NT2/D1 (cell line): ENCODE measurements at regions not wholly inside any gene's neighbourhood (a gene's known extent, or its start where the extent isn't known, plus 50 kb on each side); places are given as distances from the start of the nearest gene placed in this dataset.

Source experiments
- DNase-seq: peaks from one replicate; pipeline ENCODE4 v3.0.0-alpha.2; 2011; ENCODE audit warnings: low read depth, low spot score
- H3K27me3 ChIP-seq: 2 replicates; pipeline ENCODE4 v1.6.0; 2011; ENCODE audit warnings: mild to moderate bottlenecking; ENCODE audit not compliant: insufficient read length, insufficient read depth
- H3K36me3 ChIP-seq: 2 replicates; pipeline ENCODE4 v1.6.1; 2011; ENCODE audit warnings: mild to moderate bottlenecking, low read length, mixed read lengths; ENCODE audit not compliant: insufficient read depth, insufficient read length
- H3K4me1 ChIP-seq: 2 replicates; pipeline ENCODE4 v1.5.1; 2011; ENCODE audit not compliant: insufficient read depth, insufficient read length
- H3K4me3 ChIP-seq: 2 replicates; pipeline ENCODE4 v1.5.1; 2011; ENCODE audit warnings: low read depth; ENCODE audit not compliant: insufficient read length
- H3K9ac ChIP-seq: 2 replicates; pipeline ENCODE4 v1.6.0; 2011; ENCODE audit warnings: low read depth; ENCODE audit not compliant: insufficient read length
- H3K9me3 ChIP-seq: 2 replicates; pipeline ENCODE4 v1.5.1; 2011; ENCODE audit warnings: mild to moderate bottlenecking, low read length; ENCODE audit not compliant: insufficient read depth
- SUZ12 ChIP-seq: IDR thresholded peaks from 2 replicates; pipeline ENCODE4 v1.6.1; 2011; ENCODE audit not compliant: insufficient read length, insufficient read depth; ENCODE audit errors: extremely low read depth
- YY1 ChIP-seq: IDR thresholded peaks from 2 replicates; pipeline ENCODE4 v1.6.1; 2011; ENCODE audit not compliant: insufficient read length, insufficient read depth
- ZNF274 ChIP-seq: IDR thresholded peaks from 2 replicates; pipeline ENCODE4 v1.6.1; 2011; ENCODE audit warnings: mild to moderate bottlenecking, low read depth, low read length

GRCh38 chr6:33950472-33950881, 146.7 kb upstream of the MLN start:
- DNase-seq = no peak
- H3K36me3 ChIP-seq = no peaks in the 10 kb centered on the region
- TF ChIP-seq ZNF274 (no peak), SUZ12 (no peak)
- H3K27me3 ChIP-seq = no peaks in the 10 kb centered on the region
- H3K9ac ChIP-seq = no peak overlapping the region
- no peak overlapping the region for H3K4me3 ChIP-seq
- no peaks in the 10 kb centered on the region for H3K9me3 ChIP-seq
- H3K4me1 ChIP-seq = peaks cover 6% of the 10 kb centered on the region

- H3K4me1 ChIP-seq = peaks cover 6% of the 10 kb centered on the region
- no peak overlapping the region for H3K4me3 ChIP-seq
- TF ChIP-seq SUZ12 = no peak
- no peaks in the 10 kb centered on the region for H3K9me3 ChIP-seq
- DNase-seq = no peak
- no peaks in the 10 kb centered on the region for H3K36me3 ChIP-seq
- H3K9ac ChIP-seq = no peak overlapping the region
- H3K27me3 ChIP-seq = no peaks in the 10 kb centered on the region
These were observed 146.2 kb upstream of the MLN start for GRCh38 chr6:33949877-33950435.

GRCh38 chr6:33949111-33949510, 145.3 kb upstream of the MLN start:
- Histone ChIP-seq H3K9me3 (no peaks in the 10 kb centered on the region), H3K36me3 (no peaks in the 10 kb centered on the region), H3K27me3 (no peaks in the 10 kb centered on the region), H3K9ac (no peak overlapping the region), H3K4me1 (peaks cover 3% of the 10 kb centered on the region), H3K4me3 (no peak overlapping the region)
- no peak for DNase-seq
- TF ChIP-seq YY1 (no peak), ZNF274 (no peak)

DNA sequence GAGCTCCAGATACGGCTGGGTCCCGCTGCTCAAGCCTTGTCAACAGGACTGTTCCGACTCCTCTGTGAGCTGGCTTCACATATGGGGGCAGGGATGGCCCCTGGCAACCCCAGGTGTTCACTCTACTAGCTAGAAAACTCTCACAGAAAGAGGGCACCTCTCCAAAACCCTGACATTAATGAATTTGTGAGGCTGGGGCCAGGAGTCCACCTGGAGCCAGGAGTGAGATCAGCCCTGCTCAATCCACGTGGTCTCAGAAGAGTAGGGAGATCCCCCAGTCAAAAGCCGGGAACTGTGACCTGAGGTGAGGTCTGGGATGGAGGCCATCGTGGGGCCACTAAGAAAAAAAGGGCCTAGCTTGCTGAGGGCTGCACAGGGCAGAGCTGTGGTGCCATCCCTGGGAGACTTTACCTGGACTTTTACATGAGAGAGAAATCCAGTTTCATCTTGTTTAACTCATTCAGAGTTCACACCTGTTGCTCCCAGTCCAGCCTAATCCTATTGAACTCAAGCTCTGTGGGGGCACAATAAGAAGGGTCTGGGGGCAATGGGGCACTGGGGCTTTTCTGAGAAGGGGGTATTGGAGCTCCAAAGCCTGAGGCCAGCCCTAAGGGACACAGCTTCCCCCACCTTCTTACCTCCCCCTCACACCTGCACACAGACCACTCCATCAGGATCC, 144.3 kb upstream of the MLN start:
- Histone ChIP-seq H3K9me3 (no peaks in the 10 kb centered on the region), H3K36me3 (no peaks in the 10 kb centered on the region), H3K27me3 (no peaks in the 10 kb centered on the region), H3K4me3 (no peak overlapping the region), H3K4me1 (peaks cover 3% of the 10 kb centered on the region), H3K9ac (no peak overlapping the region)
- no peak for DNase-seq
- TF ChIP-seq SUZ12 (no peak), ZNF274 (no peak), YY1 (no peak)

DNA sequence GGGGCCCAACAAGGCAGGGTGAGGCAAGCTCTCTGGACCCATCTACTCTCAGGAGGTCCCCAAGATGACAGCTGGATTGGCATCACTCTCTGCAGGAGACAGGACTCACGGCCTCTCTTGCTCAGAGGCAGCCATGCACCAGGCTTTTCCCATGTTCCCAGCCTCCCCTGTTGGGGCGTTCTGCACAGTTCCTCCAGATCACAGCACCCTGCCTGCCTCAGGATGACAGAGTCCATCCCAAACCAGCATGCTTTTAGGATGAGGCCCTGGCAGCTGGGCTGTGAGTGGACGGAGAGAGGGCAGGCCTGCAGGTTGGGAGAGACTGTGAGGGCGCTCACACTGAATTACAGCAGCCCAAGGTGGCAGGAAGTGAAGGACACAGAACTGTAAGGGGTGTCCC, 143.2 kb upstream of the MLN start:
- Histone ChIP-seq H3K4me1 (peaks cover 3% of the 10 kb centered on the region), H3K36me3 (no peaks in the 10 kb centered on the region), H3K9ac (no peak overlapping the region), H3K4me3 (no peak overlapping the region), H3K9me3 (no peaks in the 10 kb centered on the region), H3K27me3 (no peaks in the 10 kb centered on the region)
- no peak for TF ChIP-seq YY1
- no peak for TF ChIP-seq ZNF274
- TF ChIP-seq SUZ12 = no peak
- no peak for DNase-seq

GRCh38 chr6:33945931-33946330, 142.1 kb upstream of the MLN start:
- no peak overlapping the region for H3K4me3 ChIP-seq
- H3K4me1 ChIP-seq = peaks cover 2% of the 10 kb centered on the region
- no peaks in the 10 kb centered on the region for H3K27me3 ChIP-seq
- H3K36me3 ChIP-seq = no peaks in the 10 kb centered on the region
- no peak overlapping the region for H3K9ac ChIP-seq
- no peak for DNase-seq
- no peaks in the 10 kb centered on the region for H3K9me3 ChIP-seq
- TF ChIP-seq ZNF274 (no peak), YY1 (no peak), SUZ12 (no peak)

- no peak overlapping the region for H3K9ac ChIP-seq
- H3K4me3 ChIP-seq = no peak overlapping the region
- H3K4me1 ChIP-seq = no peaks in the 10 kb centered on the region
- TF ChIP-seq SUZ12 (no peak), ZNF274 (no peak), YY1 (no peak)
- H3K36me3 ChIP-seq = no peaks in the 10 kb centered on the region
- H3K9me3 ChIP-seq = no peaks in the 10 kb centered on the region
- H3K27me3 ChIP-seq = no peaks in the 10 kb centered on the region
- no peak for DNase-seq
These were observed 141.0 kb upstream of the MLN start for GRCh38 chr6:33944686-33945411.
